ENCODE measurements at regions not wholly inside any gene's neighbourhood (a gene's known extent, or its start where the extent isn't known, plus 50 kb on each side); places are given as distances from the start of the nearest gene placed in this dataset.

DNA sequence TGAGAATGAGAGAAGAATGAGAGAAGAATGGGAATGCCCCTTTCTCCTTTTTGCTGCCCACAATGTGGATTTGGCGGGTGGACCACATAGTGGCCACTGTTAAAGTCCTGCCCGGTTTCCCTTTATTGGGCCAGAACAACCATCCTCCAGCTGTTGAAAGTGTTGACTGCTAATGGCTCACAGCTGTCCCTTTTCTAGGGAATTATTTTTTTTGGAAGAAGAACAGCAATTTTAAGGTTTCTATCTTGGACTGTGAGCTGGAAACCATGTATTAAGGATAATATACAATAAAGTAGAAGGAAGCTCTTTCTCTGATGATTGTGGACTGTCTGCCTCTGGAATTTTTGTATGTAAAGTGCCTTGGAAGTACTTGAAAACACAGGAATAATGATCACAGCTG is 185.9 kb downstream of the DMRT2 start:
- H2AFZ ChIP-seq (ENCODE audit: low read length) = no peak overlapping the region
- no peak overlapping the region for H3K4me3 ChIP-seq (ENCODE audit: low read depth, low read length, poor library complexity, severe bottlenecking)
- DNase-seq (ENCODE audit: low spot score) = no peak
- BruUV-seq (replicated peaks) = no TSS peak
- POLR2A ChIA-PET = no interaction called here
- no peak overlapping the region for H3K27ac ChIP-seq (ENCODE audit: low read depth, low read length, poor library complexity, severe bottlenecking)
- no peaks in the 10 kb centered on the region for H3K79me2 ChIP-seq (ENCODE audit: insufficient read depth, low read depth, low read length)
- no peak overlapping the region for H3K4me2 ChIP-seq (ENCODE audit: low read length)
- no peaks in the 10 kb centered on the region for H3K9me3 ChIP-seq (ENCODE audit: low read length)
- no peaks in the 10 kb centered on the region for H4K20me1 ChIP-seq (ENCODE audit: insufficient read depth, low read length)
- no peaks in the 10 kb centered on the region for H3K4me1 ChIP-seq (ENCODE audit: insufficient read depth, low read length, poor library complexity, severe bottlenecking)
- H3K9me2 ChIP-seq (ENCODE audit: insufficient read depth, low read length) = no peaks in the 10 kb centered on the region
- intact Hi-C loops (cut with micrococcal nuclease; ENCODE audit: unreplicated experiment) = no loop called here
- H3K36me3 ChIP-seq (ENCODE audit: insufficient read depth, low read length) = no peaks in the 10 kb centered on the region
- no peak for TF ChIP-seq EZH2phosphoT487 (IDR thresholded peaks at IDR 0.05; ENCODE audit: borderline replicate concordance, low read depth, low read length)
- TF ChIP-seq, protein P1, sequence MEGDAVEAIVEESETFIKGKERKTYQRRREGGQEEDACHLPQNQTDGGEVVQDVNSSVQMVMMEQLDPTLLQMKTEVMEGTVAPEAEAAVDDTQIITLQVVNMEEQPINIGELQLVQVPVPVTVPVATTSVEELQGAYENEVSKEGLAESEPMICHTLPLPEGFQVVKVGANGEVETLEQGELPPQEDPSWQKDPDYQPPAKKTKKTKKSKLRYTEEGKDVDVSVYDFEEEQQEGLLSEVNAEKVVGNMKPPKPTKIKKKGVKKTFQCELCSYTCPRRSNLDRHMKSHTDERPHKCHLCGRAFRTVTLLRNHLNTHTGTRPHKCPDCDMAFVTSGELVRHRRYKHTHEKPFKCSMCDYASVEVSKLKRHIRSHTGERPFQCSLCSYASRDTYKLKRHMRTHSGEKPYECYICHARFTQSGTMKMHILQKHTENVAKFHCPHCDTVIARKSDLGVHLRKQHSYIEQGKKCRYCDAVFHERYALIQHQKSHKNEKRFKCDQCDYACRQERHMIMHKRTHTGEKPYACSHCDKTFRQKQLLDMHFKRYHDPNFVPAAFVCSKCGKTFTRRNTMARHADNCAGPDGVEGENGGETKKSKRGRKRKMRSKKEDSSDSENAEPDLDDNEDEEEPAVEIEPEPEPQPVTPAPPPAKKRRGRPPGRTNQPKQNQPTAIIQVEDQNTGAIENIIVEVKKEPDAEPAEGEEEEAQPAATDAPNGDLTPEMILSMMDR (conservative IDR thresholded peaks at IDR 0.05; ENCODE audit: low read length) = no peak
- CTCF ChIA-PET (ENCODE audit: unreplicated experiment) = no interaction called here

DNA sequence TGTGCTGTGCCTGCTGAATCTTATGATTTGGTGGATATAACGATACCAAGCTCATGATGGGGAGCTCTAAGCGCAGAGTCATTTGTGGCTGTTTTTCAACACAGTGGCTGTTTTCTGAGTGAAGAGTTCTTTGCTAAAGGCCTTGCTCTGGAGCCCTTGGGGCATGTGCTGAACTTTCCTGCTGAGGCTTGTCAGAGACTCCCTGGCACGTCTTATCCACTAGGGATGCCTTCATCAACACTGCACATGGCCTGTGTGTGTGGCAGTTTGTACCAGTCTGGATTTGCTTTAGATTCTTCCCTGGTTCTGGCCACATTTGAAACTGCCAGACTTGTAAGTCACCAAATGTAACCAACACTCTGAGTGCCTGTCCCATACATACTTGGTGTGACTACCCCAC is 188.2 kb downstream of the DMRT2 start:
- Histone ChIP-seq H3K4me2 (ENCODE audit: low read length) (no peak overlapping the region), H3K9me3 (ENCODE audit: low read length) (no peaks in the 10 kb centered on the region), H4K20me1 (ENCODE audit: insufficient read depth, low read length) (no peaks in the 10 kb centered on the region), H3K4me3 (ENCODE audit: low read depth, low read length, poor library complexity, severe bottlenecking) (no peak overlapping the region), H3K27ac (ENCODE audit: low read depth, low read length, poor library complexity, severe bottlenecking) (no peak overlapping the region), H3K79me2 (ENCODE audit: insufficient read depth, low read depth, low read length) (no peaks in the 10 kb centered on the region), H3K4me1 (ENCODE audit: insufficient read depth, low read length, poor library complexity, severe bottlenecking) (no peaks in the 10 kb centered on the region), H3K36me3 (ENCODE audit: insufficient read depth, low read length) (no peaks in the 10 kb centered on the region), H2AFZ (ENCODE audit: low read length) (no peak overlapping the region), H3K9me2 (ENCODE audit: insufficient read depth, low read length) (no peaks in the 10 kb centered on the region)
- BruUV-seq (replicated peaks) = no TSS peak
- ChIA-PET POLR2A (no interaction called here), CTCF (ENCODE audit: unreplicated experiment) (interaction anchor here (0.5 kb wide), 1 partner anchor 33 kb away, joined by 3 read pairs; no protein-coding TSS in a partner anchor)
- intact Hi-C loops (cut with micrococcal nuclease; ENCODE audit: unreplicated experiment) = no loop called here
- TF ChIP-seq, protein P1 (conservative IDR thresholded peaks at IDR 0.05; ENCODE audit: low read length) = no peak
- TF ChIP-seq EZH2phosphoT487 (IDR thresholded peaks at IDR 0.05; ENCODE audit: borderline replicate concordance, low read depth, low read length) = no peak
- DNase-seq (ENCODE audit: low spot score) = no peak

DNA sequence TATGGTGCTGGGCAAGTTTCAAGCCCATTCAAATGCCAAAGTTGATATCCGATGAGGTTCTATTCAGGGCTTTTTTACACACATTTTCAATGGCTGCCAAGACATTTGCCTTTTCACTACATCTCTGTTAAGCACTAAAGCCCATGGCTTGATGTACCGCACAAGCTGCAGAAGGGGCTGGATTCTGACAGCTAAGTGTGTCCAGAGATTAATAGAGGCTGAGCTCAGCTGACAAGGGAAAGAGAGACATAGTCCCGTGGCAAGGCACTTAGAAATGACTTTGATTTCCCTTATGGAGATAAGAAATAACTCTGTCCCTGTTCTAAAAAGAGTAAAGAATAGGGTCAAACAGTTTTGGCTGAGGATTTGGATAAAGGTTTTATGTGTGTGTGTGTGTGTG is 198.6 kb downstream of the DMRT2 start:
- H3K4me2 ChIP-seq (ENCODE audit: low read length) = no peak overlapping the region
- no TSS peak for BruUV-seq (replicated peaks)
- H3K4me1 ChIP-seq (ENCODE audit: insufficient read depth, low read length, poor library complexity, severe bottlenecking) = no peaks in the 10 kb centered on the region
- TF ChIP-seq EZH2phosphoT487 (IDR thresholded peaks at IDR 0.05; ENCODE audit: borderline replicate concordance, low read depth, low read length) = no peak
- TF ChIP-seq, protein P1 (conservative IDR thresholded peaks at IDR 0.05; ENCODE audit: low read length) = no peak
- intact Hi-C loops (cut with micrococcal nuclease; ENCODE audit: unreplicated experiment) = no loop called here
- CTCF ChIA-PET (ENCODE audit: unreplicated experiment) = no interaction called here
- H3K9me3 ChIP-seq (ENCODE audit: low read length) = no peaks in the 10 kb centered on the region
- POLR2A ChIA-PET = interaction anchor here (0.7 kb wide), 1 partner anchor 61 kb away, joined by 4 read pairs; no protein-coding TSS in a partner anchor
- no peak overlapping the region for H2AFZ ChIP-seq (ENCODE audit: low read length)
- no peaks in the 10 kb centered on the region for H3K9me2 ChIP-seq (ENCODE audit: insufficient read depth, low read length)
- no peaks in the 10 kb centered on the region for H3K36me3 ChIP-seq (ENCODE audit: insufficient read depth, low read length)
- no peak for DNase-seq (ENCODE audit: low spot score)
- H4K20me1 ChIP-seq (ENCODE audit: insufficient read depth, low read length) = no peaks in the 10 kb centered on the region
- H3K27ac ChIP-seq (ENCODE audit: low read depth, low read length, poor library complexity, severe bottlenecking) = no peak overlapping the region
- H3K4me3 ChIP-seq (ENCODE audit: low read depth, low read length, poor library complexity, severe bottlenecking) = no peak overlapping the region
- H3K79me2 ChIP-seq (ENCODE audit: insufficient read depth, low read depth, low read length) = no peaks in the 10 kb centered on the region

Measured in OCI-LY7 (cell line).